RKO (cell line): ENCODE measurements at regions not wholly inside any gene's neighbourhood (a gene's known extent, or its start where the extent isn't known, plus 50 kb on each side); places are given as distances from the start of the nearest gene placed in this dataset.
A peak's percentile ranks its signal among the peaks of the same experiment; 100 is the strongest.

Experiments
- DNase-seq: peaks from one replicate; pipeline ENCODE4 v3.0.0-alpha.2; 2016; ENCODE audit warnings: low spot score

- peak; percentile 77 for DNase-seq
These were observed 53.8 kb upstream of the OTUD4 start for GRCh38 chr4:145234091-145234706.

GRCh38 chr4:145231906-145232700 is 51.7 kb upstream of the OTUD4 start:
- no peak for DNase-seq

DNA sequence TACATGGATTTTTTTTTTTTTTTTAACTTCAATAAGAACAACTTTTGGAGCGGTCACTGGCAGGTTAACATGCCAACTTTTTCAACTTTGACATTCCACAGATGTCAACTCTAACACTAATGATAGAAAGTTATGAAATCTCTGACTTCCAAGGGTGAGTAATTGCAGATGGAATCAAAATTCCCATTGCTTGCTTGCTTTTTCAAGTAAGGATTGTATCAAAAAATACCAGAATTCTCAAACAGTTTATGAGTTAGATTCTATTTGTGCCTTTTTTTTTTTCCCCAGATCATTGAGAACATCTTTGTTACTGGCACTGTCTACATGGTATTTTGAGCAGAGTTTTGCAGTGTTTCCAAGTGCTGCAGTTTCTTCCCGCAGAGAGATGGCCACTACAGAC is 50.3 kb upstream of the OTUD4 start:
- no peak for DNase-seq
